ENCODE measurements at regions not wholly inside any gene's neighbourhood (a gene's known extent, or its start where the extent isn't known, plus 50 kb on each side); places are given as distances from the start of the nearest gene placed in this dataset.

DNA sequence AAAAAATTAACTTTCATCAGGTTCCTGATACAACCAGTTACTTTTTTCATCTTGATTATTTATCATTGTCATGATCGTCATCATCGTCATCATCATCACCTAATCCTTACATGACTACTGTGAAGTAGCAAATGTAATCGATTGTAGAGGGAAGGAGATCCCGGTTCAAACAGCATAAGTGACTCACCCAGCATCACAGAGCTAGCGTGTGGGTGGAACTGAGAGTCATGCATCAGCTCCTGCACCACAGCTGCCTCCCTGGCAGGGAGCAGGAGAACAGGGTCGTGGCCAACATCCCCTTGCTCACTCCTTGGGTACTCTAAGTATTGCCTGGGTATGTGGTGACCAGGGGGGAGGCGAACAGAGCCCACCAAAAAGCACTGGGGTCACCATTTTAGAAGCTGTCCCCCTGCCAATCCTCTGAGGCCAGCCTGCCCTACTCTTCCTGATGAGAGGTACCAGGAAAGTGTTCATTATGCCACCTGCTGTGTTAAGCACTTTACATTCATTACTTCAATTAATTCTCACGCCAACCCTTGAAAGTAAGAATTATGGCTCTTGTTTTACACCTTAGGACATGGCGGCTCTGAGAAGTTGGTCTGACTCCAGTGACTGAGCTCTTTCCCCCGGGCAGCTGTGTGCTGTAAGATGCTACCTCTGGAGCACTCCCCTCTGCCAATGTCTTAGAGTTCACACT, 425.2 kb downstream of the CD83 start:
- TF ChIP-seq, protein P1, sequence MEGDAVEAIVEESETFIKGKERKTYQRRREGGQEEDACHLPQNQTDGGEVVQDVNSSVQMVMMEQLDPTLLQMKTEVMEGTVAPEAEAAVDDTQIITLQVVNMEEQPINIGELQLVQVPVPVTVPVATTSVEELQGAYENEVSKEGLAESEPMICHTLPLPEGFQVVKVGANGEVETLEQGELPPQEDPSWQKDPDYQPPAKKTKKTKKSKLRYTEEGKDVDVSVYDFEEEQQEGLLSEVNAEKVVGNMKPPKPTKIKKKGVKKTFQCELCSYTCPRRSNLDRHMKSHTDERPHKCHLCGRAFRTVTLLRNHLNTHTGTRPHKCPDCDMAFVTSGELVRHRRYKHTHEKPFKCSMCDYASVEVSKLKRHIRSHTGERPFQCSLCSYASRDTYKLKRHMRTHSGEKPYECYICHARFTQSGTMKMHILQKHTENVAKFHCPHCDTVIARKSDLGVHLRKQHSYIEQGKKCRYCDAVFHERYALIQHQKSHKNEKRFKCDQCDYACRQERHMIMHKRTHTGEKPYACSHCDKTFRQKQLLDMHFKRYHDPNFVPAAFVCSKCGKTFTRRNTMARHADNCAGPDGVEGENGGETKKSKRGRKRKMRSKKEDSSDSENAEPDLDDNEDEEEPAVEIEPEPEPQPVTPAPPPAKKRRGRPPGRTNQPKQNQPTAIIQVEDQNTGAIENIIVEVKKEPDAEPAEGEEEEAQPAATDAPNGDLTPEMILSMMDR (IDR thresholded peaks at IDR 0.05) = no peak
- TF ChIP-seq POLR2A (IDR thresholded peaks at IDR 0.05) = no peak
- TF ChIP-seq EP300 (IDR thresholded peaks at IDR 0.05) = no peak
